K562 (cell line): ENCODE measurements at regions not wholly inside any gene's neighbourhood (a gene's known extent, or its start where the extent isn't known, plus 50 kb on each side); places are given as distances from the start of the nearest gene placed in this dataset.

Experiments used
- ATAC-seq: fragments of 200-7000 bp; cut with Tn5 transposase; 3 replicates; pipeline ENCODE4 v1.9.1; 2020; ENCODE audit warnings: moderate library complexity
- BruUV-seq: library from RNA; stranded (reverse); fragments of 400-500 nt; replicated peaks from 2 replicates; lab custom pipeline; 2021; lab: Mats Ljungman, UMichigan
- CTCF ChIA-PET: fragments of 300-600 bp; formaldehyde crosslinking; extraction: SDS; loops from one replicate; lab custom pipeline; 2021; ENCODE audit warnings: low intra/inter-chr PET ratio; lab: Yijun Ruan, JAX
- POLR2A ChIA-PET: fragments of 300-600, 350-650 bp; sonication (Branson Sonifier 250); formaldehyde crosslinking; extraction: SDS; loops from one replicate; lab custom pipeline; 2021; ENCODE audit warnings: antibody characterized with exemption, inconsistent platforms; lab: Yijun Ruan, JAX
- DNase-seq, 4 experiments: peaks; one replicate each; pipeline versions ENCODE4 v3.0.0 to v3.0.0-alpha.2; 2011 to 2018; ENCODE audit warnings: low spot score in 3 of 4, mixed read lengths in 3 of 4; ENCODE audit errors: extremely low read depth in 1 of 4
- FAIRE-seq: peaks from 2 replicates; lab custom pipeline; 2011; peaks lifted over from hg19 to GRCh38; lab: Jason Lieb, UNC
- H2AFZ ChIP-seq: 2 replicates; pipeline ENCODE4 v1.6.0; 2011; ENCODE audit warnings: low read depth, low read length, control low read depth, inconsistent platforms
- H3K27ac ChIP-seq: fragments of 200-600 bp; 3 replicates; pipeline ENCODE4 v1.8.0; 2011; ENCODE audit warnings: low read depth, mild to moderate bottlenecking, control low read depth, inconsistent platforms, low read length, moderate library complexity, mixed read lengths; ENCODE audit errors: extremely low read depth
- H3K27me3 ChIP-seq, 2 experiments: fragments of 300-600 bp in 1 of 2; 2 replicates in 1 of 2; 3 replicates in 1 of 2; pipeline versions ENCODE4 v1.6.0 to v1.8.0; 2011; ENCODE audit warnings: inconsistent platforms in 2 of 2, low read length in 2 of 2, mild to moderate bottlenecking in 1 of 2, mixed read lengths in 1 of 2, moderate library complexity in 1 of 2; ENCODE audit not compliant: control insufficient read depth in 2 of 2, insufficient read depth in 2 of 2
- H3K36me3 ChIP-seq: fragments of 300-600 bp; 3 replicates; pipeline ENCODE4 v1.8.0; 2011; ENCODE audit warnings: mild to moderate bottlenecking, low read length, inconsistent platforms; ENCODE audit not compliant: control insufficient read depth, insufficient read depth
- H3K4me1 ChIP-seq, 2 experiments: fragments of 200-600 bp in 1 of 2; replicated peaks in 1 of 2; 2 replicates in 1 of 2; 3 replicates in 1 of 2; pipeline versions ENCODE4 v1.5.1 to v1.8.0; 2011; ENCODE audit warnings: inconsistent platforms in 2 of 2, low read length in 2 of 2, mild to moderate bottlenecking in 1 of 2, mixed read lengths in 1 of 2, moderate library complexity in 1 of 2; ENCODE audit not compliant: control insufficient read depth in 2 of 2, insufficient read depth in 2 of 2
- H3K4me2 ChIP-seq: 2 replicates; pipeline ENCODE4 v1.6.1; 2011; ENCODE audit warnings: low read length, control low read depth, inconsistent platforms, mixed read lengths; ENCODE audit not compliant: insufficient read depth
- H3K4me3 ChIP-seq: fragments of 200-600 bp; sonication (generic), shearing (Covaris generic); 2 replicates; pipeline ENCODE4 v1.5.1; 2016; ENCODE audit warnings: control low read depth, inconsistent platforms
- H3K79me2 ChIP-seq: fragments of 200-600 bp; 3 replicates; pipeline ENCODE4 v1.8.0; 2011; ENCODE audit warnings: low read length, inconsistent platforms; ENCODE audit not compliant: control insufficient read depth, insufficient read depth
- H3K9ac ChIP-seq, 2 experiments: 2 replicates each; pipeline versions ENCODE4 v1.6.0 to v1.6.1; 2011; ENCODE audit warnings: low read depth in 2 of 2, low read length in 2 of 2, control low read depth in 1 of 2, inconsistent platforms in 1 of 2, mild to moderate bottlenecking in 1 of 2, mixed read lengths in 1 of 2; ENCODE audit not compliant: insufficient read depth in 1 of 2
- H3K9me1 ChIP-seq: one replicate; pipeline ENCODE4 v1.6.0; 2011; ENCODE audit warnings: inconsistent platforms, mild to moderate bottlenecking, low read length, moderate library complexity; ENCODE audit not compliant: control insufficient read depth, insufficient read depth
- H3K9me3 ChIP-seq: replicated peaks from 2 replicates; pipeline ENCODE4 v1.5.1; 2011; ENCODE audit warnings: low read depth, low read length, inconsistent platforms; ENCODE audit not compliant: control insufficient read depth, insufficient read depth
- H4K20me1 ChIP-seq: replicated peaks from 2 replicates; pipeline ENCODE4 v1.6.1; 2011; ENCODE audit warnings: low read length, inconsistent platforms, mixed read lengths; ENCODE audit not compliant: control insufficient read depth, insufficient read depth
- ARID1B ChIP-seq: fragments of 450-650 bp; IDR thresholded peaks from 2 replicates; pipeline ENCODE4 v1.6.1; 2016; ENCODE audit warnings: antibody characterized with exemption, mild to moderate bottlenecking, inconsistent platforms
- CREM ChIP-seq: IDR thresholded peaks from 2 replicates; pipeline ENCODE4 v1.6.1; 2014; ENCODE audit warnings: antibody characterized with exemption, low read depth
- DEAF1 ChIP-seq: fragments of 450-650 bp; formaldehyde crosslinking; IDR thresholded peaks from 2 replicates; pipeline ENCODE4 v1.4.0; 2020; ENCODE audit warnings: mild to moderate bottlenecking, moderate library complexity
- EP300 ChIP-seq: IDR thresholded peaks from 2 replicates; pipeline ENCODE4 v1.6.1; 2012; ENCODE audit warnings: low read length, improper control_type of control experiment
- FOXM1 ChIP-seq, 2 experiments: fragments of 450-650 bp in 1 of 2; sonication (generic) in 1 of 2; formaldehyde crosslinking in 1 of 2; IDR thresholded peaks; 2 replicates each; pipeline versions ENCODE4 v1.6.1 to v1.9.0; 2017 to 2022; ENCODE audit warnings: low read depth in 2 of 2, mild to moderate bottlenecking in 2 of 2, missing genetic modification reagents in 1 of 2, moderate library complexity in 1 of 2
- FOXP4 ChIP-seq: sonication (generic); formaldehyde crosslinking; IDR thresholded peaks from 2 replicates; pipeline ENCODE4 v1.8.0; 2022; ENCODE audit warnings: mild to moderate bottlenecking, missing genetic modification reagents, borderline replicate concordance
- NR2F6 ChIP-seq: fragments of 450-650 bp; formaldehyde crosslinking; IDR thresholded peaks from 2 replicates; pipeline ENCODE4 v1.4.0; 2020; ENCODE audit warnings: mild to moderate bottlenecking
- OTX1 ChIP-seq: fragments of 450-650 bp; formaldehyde crosslinking; IDR thresholded peaks from 2 replicates; pipeline ENCODE4 v1.4.0; 2022; ENCODE audit warnings: mild to moderate bottlenecking
- PTRF ChIP-seq: fragments of 450-650 bp; IDR thresholded peaks from 2 replicates; pipeline ENCODE4 v1.6.1; 2016; ENCODE audit warnings: mild to moderate bottlenecking, missing genetic modification characterization, missing compliant biosample characterization
- RBM22 ChIP-seq: fragments of 200-400 bp; formaldehyde crosslinking; IDR thresholded peaks from 2 replicates; pipeline ENCODE4 v1.6.1; 2018; ENCODE audit warnings: low read length, low read depth; ENCODE audit not compliant: poor library complexity, severe bottlenecking
- SPI1 ChIP-seq: IDR thresholded peaks from 2 replicates; pipeline ENCODE4 v1.6.1; 2011; ENCODE audit warnings: low read depth, low read length, control low read depth, borderline replicate concordance
- ZFP1 ChIP-seq: fragments of 450-650 bp; formaldehyde crosslinking; IDR thresholded peaks from 2 replicates; pipeline ENCODE4 v1.4.0; 2020; ENCODE audit warnings: mild to moderate bottlenecking, mixed read lengths
- ZNF444 ChIP-seq: fragments of 250-450 bp; sonication (Bioruptor Pico); IDR thresholded peaks from 2 replicates; pipeline ENCODE4 v1.4.0; 2020; ENCODE audit warnings: mild to moderate bottlenecking, moderate library complexity
- WGBS: fragments of 100-300 bp; shearing (Covaris generic); methylation state at CpG from one replicate; pipeline ENCODE4 v1.1.6; 2016; ENCODE audit warnings: low coverage, mixed read lengths; ENCODE audit not compliant: insufficient coverage; ENCODE audit errors: missing lambda C conversion rate; 5-methylcytosine and 5-hydroxymethylcytosine counted together
- in situ Hi-C: fragments of 300-500 bp; cut with MboI; formaldehyde crosslinking; loops from 4 replicates; pipeline ENCODE4 v1.15.0; 2018; ENCODE audit warnings: inconsistent platforms, mixed read lengths
- intact Hi-C: fragments of 100-400 bp; cut with micrococcal nuclease; formaldehyde crosslinking; loops from 2 replicates; pipeline ENCODE4 v1.14.2; 2022

GRCh38 chr2:67515538-67515937 is 118.4 kb downstream of the ETAA1 start:
- Histone ChIP-seq H4K20me1 (no peaks in the 10 kb centered on the region), H3K27me3 (peaks cover 0 to 2% of the 10 kb centered on the region in 2 experiments; a peak in 1 of 5 replicates), H3K4me2 (no peak overlapping the region), H3K9me3 (no peaks in the 10 kb centered on the region), H3K9me1 (no peaks in the 10 kb centered on the region), H3K36me3 (no peaks in the 10 kb centered on the region), H2AFZ (no peak overlapping the region), H3K4me3 (no peak overlapping the region), H3K9ac (no peak overlapping the region), H3K79me2 (no peaks in the 10 kb centered on the region), H3K4me1 (no peaks in the 10 kb centered on the region), H3K27ac (no peak overlapping the region)
- ATAC-seq (no peak), FAIRE-seq (no peak), DNase-seq (no peak)
- in situ Hi-C loops, result no loop called here
- ChIA-PET CTCF (no interaction called here), POLR2A (interaction anchor here (0.6 kb wide), 1 partner anchor 147 kb away, joined by 5 read pairs; no protein-coding TSS in a partner anchor)
- BruUV-seq, result no TSS peak
- TF ChIP-seq OTX1 (CRISPR knock-in tag), result no peak
- no peak for TF ChIP-seq ARID1B
- intact Hi-C loops, result no loop called here
- WGBS, result 0% methylated on average over 1 of the region's 1 CpG

- no peak for DNase-seq
Observed at GRCh38 chr2:67516362-67516761, 119.2 kb downstream of the ETAA1 start.

More at GRCh38 chr2:67516362-67516761, 119.2 kb downstream of the ETAA1 start:
- FAIRE-seq (no peak), ATAC-seq (no peak)
- intact Hi-C loops (no loop called here), in situ Hi-C loops (no loop called here)
- Histone ChIP-seq H3K9me3 (no peaks in the 10 kb centered on the region), H2AFZ (no peak overlapping the region), H4K20me1 (no peaks in the 10 kb centered on the region), H3K79me2 (no peaks in the 10 kb centered on the region), H3K4me2 (no peak overlapping the region), H3K9me1 (no peaks in the 10 kb centered on the region), H3K4me3 (no peak overlapping the region), H3K4me1 (no peaks in the 10 kb centered on the region), H3K27me3 (peaks cover 0 to 2% of the 10 kb centered on the region in 2 experiments; a peak in 1 of 5 replicates), H3K36me3 (no peaks in the 10 kb centered on the region), H3K9ac (no peak overlapping the region), H3K27ac (no peak overlapping the region)
- POLR2A ChIA-PET, result interaction anchor here (0.8 kb wide), 1 partner anchor 641 kb away, joined by 3 read pairs; no protein-coding TSS in a partner anchor
- TF ChIP-seq NR2F6 (CRISPR knock-in tag) (no peak), ZNF444 (no peak), PTRF (tag) (no peak), ZFP1 (CRISPR knock-in tag) (no peak), CREM (no peak), DEAF1 (no peak), RBM22 (no peak), SPI1 (no peak), FOXM1 (IDR thresholded peaks at IDR 0.05; ENCODE audit: low read depth) (no peak), FOXM1 (CRISPR knock-in tag; IDR thresholded peaks at IDR 0.05; ENCODE audit: low read depth) (no peak), FOXP4 (CRISPR knock-in tag) (no peak), EP300 (no peak)
- 3% methylated on average over 5 of the region's 5 CpGs for WGBS
- BruUV-seq, result no TSS peak
- CTCF ChIA-PET, result no interaction called here
